AG04450 (cell line): ENCODE measurements at regions not wholly inside any gene's neighbourhood (a gene's known extent, or its start where the extent isn't known, plus 50 kb on each side); places are given as distances from the start of the nearest gene placed in this dataset.
"Not testable (repeated sequence)": the region's sequence is repeated elsewhere in the genome, so short reads cannot be mapped to it uniquely, and the experiment has no call there.

ENCODE experiments used
- CTCF ChIA-PET: fragments of 300-600, 350-600 bp; formaldehyde crosslinking; extraction: SDS; loops from one replicate; lab custom pipeline; 2022; ENCODE audit warnings: antibody characterized with exemption, inconsistent platforms; lab: Charles Lee
- POLR2A ChIA-PET: fragments of 350-600 bp; formaldehyde crosslinking; extraction: SDS; loops from one replicate; lab custom pipeline; 2021; ENCODE audit warnings: antibody characterized with exemption, inconsistent platforms; lab: Yijun Ruan, JAX
- DNase-seq: peaks from one replicate; pipeline ENCODE4 v3.0.0-alpha.2; 2011; ENCODE audit warnings: low read depth, low spot score
- H3K27ac ChIP-seq: one replicate; pipeline ENCODE4 v1.5.1; 2012; ENCODE audit warnings: low read depth, low read length, control low read depth
- H3K27me3 ChIP-seq: one replicate; pipeline ENCODE4 v1.6.0; 2012; ENCODE audit warnings: low read length; ENCODE audit not compliant: control insufficient read depth, insufficient read depth
- H3K4me3 ChIP-seq: 2 replicates; pipeline ENCODE4 v1.5.1; 2011; ENCODE audit warnings: mild to moderate bottlenecking, low read depth, low read length, control low read depth
- H3K9me3 ChIP-seq: 2 replicates; pipeline ENCODE4 v1.5.1; 2012; ENCODE audit warnings: low read length; ENCODE audit not compliant: control insufficient read depth, insufficient read depth
- TF ChIP-seq, protein P1 (sequence below): IDR thresholded peaks from 2 replicates; pipeline ENCODE4 v1.5.1; 2011; ENCODE audit warnings: low read depth, low read length, control low read depth, inconsistent platforms

DNA sequence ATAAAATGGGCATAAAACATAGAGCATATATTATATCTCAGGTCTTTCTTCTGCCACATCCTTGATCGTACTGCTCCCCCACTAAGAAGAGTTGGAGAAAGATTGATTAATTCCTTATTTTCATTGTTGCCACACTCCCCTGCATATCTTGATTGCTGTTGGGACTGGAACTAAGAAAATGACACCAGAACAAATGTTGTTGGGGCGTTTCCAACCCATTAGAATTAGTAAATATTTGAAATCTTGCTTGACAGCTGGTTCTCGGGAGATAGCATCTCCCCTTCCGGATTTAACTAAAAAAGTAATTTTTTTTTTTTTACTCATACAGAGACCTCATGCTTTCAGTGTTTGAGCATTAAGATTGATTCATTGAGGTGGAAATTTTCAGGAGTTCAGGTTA, 493.0 kb upstream of the PLXNA2 start:
- TF ChIP-seq, protein P1, sequence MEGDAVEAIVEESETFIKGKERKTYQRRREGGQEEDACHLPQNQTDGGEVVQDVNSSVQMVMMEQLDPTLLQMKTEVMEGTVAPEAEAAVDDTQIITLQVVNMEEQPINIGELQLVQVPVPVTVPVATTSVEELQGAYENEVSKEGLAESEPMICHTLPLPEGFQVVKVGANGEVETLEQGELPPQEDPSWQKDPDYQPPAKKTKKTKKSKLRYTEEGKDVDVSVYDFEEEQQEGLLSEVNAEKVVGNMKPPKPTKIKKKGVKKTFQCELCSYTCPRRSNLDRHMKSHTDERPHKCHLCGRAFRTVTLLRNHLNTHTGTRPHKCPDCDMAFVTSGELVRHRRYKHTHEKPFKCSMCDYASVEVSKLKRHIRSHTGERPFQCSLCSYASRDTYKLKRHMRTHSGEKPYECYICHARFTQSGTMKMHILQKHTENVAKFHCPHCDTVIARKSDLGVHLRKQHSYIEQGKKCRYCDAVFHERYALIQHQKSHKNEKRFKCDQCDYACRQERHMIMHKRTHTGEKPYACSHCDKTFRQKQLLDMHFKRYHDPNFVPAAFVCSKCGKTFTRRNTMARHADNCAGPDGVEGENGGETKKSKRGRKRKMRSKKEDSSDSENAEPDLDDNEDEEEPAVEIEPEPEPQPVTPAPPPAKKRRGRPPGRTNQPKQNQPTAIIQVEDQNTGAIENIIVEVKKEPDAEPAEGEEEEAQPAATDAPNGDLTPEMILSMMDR: no peak
- DNase-seq: no peak
- POLR2A ChIA-PET: no interaction called here
- Histone ChIP-seq H3K9me3 (peaks cover 14% of the 10 kb centered on the region), H3K27ac (no peak overlapping the region), H3K27me3 (no peaks in the 10 kb centered on the region), H3K4me3 (no peak overlapping the region)
- CTCF ChIA-PET: no interaction called here

DNA sequence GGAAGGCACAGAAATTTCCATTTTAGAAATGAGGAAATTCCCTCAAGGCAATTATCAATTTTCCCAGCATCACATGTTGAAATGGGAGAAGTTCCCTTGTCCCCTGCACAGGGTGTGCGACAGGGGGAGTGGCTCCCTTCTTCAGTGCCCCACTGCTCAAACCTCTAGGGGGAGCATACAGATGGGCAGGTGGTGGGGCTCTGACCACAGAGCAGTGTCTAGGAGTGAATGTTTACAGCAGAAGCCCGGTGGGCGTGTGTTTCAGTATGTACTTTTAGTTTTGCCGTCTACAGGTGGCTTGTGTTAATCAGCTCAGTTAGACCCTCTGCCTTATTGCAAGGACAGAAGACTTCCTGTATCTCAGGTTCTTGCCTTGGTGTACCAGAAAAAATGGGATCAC, 493.7 kb upstream of the PLXNA2 start:
- CTCF ChIA-PET: no interaction called here
- POLR2A ChIA-PET: no interaction called here

DNA sequence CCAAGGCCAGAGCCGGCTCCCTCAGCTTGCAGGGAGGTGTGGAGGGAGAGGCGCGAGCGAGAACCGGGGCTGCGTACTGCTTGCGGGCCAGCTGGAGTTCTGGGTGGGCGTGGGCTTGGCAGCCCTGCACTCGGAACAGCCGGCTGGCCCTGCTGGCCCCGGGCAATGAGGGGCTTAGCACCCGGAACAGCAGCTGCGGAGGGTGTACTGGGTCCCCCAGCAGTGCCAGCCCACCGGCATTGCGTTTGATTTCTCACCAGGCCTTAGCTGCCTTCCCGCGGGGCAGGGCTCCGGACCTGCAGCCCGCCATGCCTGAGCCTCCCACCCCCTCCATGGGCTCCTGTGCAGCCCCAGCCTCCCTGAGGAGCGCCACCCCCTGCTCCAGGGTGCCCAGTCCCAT, 495.5 kb upstream of the PLXNA2 start:
- H3K27me3 ChIP-seq, POLR2A ChIA-PET, DNase-seq: not testable (repeated sequence)

More for the DNA sequence above, 493.7 kb upstream of the PLXNA2 start:
- Histone ChIP-seq H3K27ac (no peak overlapping the region), H3K9me3 (peaks cover 14% of the 10 kb centered on the region), H3K4me3 (no peak overlapping the region), H3K27me3 (no peaks in the 10 kb centered on the region)
- no peak for DNase-seq
- TF ChIP-seq, protein P1: no peak

DNA sequence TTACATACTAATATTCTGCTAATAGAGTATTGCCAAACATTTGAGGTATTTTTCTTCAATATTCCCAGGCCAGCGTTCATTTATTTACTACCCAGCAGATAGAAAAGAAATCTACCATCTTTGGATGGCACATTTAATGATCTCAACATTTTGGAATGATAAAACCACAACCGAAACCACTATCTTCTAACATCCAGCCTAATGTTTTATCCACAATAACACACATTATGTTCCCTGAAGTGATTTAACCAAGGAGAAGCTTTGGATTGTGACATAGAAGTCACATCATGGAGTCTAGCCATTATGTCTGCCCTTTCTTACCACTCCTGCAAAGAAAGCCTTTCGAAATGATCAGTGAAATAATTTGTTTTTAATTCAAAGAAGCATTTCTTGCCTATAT, 497.1 kb upstream of the PLXNA2 start:
- Histone ChIP-seq H3K4me3 (no peak overlapping the region), H3K27ac (no peak overlapping the region), H3K9me3 (peaks cover 14% of the 10 kb centered on the region), H3K27me3 (no peaks in the 10 kb centered on the region)
- ChIA-PET CTCF (no interaction called here), POLR2A (no interaction called here)
- DNase-seq: no peak
- TF ChIP-seq, protein P1: no peak

More for the DNA sequence above, 495.5 kb upstream of the PLXNA2 start:
- peaks cover 14% of the 10 kb centered on the region for H3K9me3 ChIP-seq
- H3K4me3 ChIP-seq, CTCF ChIA-PET, H3K27ac ChIP-seq: not testable (repeated sequence)

DNA sequence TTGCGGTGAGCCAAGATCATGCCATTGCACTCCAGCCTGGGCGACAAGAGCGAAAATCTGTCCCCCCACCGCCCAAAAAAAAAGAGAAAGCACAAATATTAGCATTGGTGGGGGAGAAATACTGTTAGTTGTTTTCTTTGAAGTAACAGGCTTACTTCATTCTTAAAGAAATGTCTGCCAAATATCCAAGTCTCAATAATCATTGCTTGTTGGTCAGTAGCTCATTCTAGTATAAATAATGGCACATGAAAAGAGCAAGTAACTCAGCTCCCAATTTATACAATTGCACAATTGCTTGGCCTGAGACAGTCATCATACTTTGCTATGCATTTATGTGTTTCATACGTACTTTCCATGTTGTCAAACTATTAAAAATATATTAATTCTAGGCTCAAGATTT, 499.2 kb upstream of the PLXNA2 start:
- H3K27ac ChIP-seq: no peak overlapping the region
- DNase-seq: no peak
- no peak overlapping the region for H3K4me3 ChIP-seq
- no peaks in the 10 kb centered on the region for H3K27me3 ChIP-seq
- POLR2A ChIA-PET: no interaction called here
- CTCF ChIA-PET: no interaction called here
- TF ChIP-seq, protein P1: no peak
- peaks cover 14% of the 10 kb centered on the region; the same call in 1 of the 2 replicates for H3K9me3 ChIP-seq

DNA sequence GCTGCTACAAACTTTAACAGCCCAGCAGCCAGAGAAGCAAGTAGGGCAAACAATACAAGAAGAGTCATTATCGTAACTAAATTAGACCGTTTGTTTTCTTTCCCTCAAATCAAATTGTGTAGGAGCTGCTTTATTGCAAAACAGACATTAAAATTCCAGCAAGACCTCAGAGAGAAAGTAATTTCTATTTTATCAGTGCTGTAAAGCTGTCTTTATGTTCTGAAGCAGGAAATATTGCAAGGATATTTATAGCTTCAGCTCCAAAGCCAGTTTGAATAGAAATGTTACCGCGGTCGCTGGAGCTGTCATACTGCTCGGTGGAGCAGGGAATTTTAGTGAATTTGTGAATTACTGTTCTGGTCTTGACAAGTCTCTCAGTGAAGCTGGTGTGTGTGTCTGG, 503.8 kb upstream of the PLXNA2 start:
- TF ChIP-seq, protein P1: no peak
- CTCF ChIA-PET: interaction anchor here (0.7 kb wide), 1 partner anchor 115 kb away, joined by 3 read pairs; no protein-coding TSS in a partner anchor
- no peak for DNase-seq
- no peak overlapping the region for H3K27ac ChIP-seq
- no peaks in the 10 kb centered on the region for H3K27me3 ChIP-seq
- H3K4me3 ChIP-seq: no peak overlapping the region
- H3K9me3 ChIP-seq: no peaks in the 10 kb centered on the region; the same call in 1 of the 2 replicates
- POLR2A ChIA-PET: no interaction called here
